ENCODE measurements at regions not wholly inside any gene's neighbourhood (a gene's known extent, or its start where the extent isn't known, plus 50 kb on each side); places are given as distances from the start of the nearest gene placed in this dataset.

DNA sequence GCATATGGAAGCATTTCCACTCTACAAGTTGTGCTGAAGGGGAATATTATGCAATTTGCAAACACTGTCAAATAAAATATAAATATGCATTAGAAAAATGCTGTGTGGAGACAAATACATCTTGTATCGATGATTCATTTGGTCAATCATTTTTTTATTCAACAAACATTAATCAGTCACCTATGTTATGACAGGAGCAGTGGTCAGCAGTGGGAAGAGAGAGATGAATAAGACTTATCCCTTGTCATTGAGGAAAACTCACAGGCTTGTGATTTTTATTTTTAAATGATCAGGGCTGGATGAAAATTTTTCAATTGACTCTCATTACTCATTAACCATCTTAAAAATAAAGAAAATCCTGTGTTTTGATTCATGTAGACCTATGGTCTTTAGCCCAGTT, 574.1 kb downstream of the ACTL7B start (continued):
- TF ChIP-seq, protein P1, sequence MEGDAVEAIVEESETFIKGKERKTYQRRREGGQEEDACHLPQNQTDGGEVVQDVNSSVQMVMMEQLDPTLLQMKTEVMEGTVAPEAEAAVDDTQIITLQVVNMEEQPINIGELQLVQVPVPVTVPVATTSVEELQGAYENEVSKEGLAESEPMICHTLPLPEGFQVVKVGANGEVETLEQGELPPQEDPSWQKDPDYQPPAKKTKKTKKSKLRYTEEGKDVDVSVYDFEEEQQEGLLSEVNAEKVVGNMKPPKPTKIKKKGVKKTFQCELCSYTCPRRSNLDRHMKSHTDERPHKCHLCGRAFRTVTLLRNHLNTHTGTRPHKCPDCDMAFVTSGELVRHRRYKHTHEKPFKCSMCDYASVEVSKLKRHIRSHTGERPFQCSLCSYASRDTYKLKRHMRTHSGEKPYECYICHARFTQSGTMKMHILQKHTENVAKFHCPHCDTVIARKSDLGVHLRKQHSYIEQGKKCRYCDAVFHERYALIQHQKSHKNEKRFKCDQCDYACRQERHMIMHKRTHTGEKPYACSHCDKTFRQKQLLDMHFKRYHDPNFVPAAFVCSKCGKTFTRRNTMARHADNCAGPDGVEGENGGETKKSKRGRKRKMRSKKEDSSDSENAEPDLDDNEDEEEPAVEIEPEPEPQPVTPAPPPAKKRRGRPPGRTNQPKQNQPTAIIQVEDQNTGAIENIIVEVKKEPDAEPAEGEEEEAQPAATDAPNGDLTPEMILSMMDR (conservative IDR thresholded peaks at IDR 0.05; ENCODE audit: low read depth in 2 of 2): no peak
- TF ChIP-seq NANOG (IDR thresholded peaks at IDR 0.05; ENCODE audit: borderline replicate concordance) (no peak), POLR2AphosphoS5 (IDR thresholded peaks at IDR 0.05; ENCODE audit: low read depth) (no peak)
- TF ChIP-seq, protein P2, sequence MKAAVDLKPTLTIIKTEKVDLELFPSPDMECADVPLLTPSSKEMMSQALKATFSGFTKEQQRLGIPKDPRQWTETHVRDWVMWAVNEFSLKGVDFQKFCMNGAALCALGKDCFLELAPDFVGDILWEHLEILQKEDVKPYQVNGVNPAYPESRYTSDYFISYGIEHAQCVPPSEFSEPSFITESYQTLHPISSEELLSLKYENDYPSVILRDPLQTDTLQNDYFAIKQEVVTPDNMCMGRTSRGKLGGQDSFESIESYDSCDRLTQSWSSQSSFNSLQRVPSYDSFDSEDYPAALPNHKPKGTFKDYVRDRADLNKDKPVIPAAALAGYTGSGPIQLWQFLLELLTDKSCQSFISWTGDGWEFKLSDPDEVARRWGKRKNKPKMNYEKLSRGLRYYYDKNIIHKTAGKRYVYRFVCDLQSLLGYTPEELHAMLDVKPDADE (IDR thresholded peaks at IDR 0.05): no peak

DNA sequence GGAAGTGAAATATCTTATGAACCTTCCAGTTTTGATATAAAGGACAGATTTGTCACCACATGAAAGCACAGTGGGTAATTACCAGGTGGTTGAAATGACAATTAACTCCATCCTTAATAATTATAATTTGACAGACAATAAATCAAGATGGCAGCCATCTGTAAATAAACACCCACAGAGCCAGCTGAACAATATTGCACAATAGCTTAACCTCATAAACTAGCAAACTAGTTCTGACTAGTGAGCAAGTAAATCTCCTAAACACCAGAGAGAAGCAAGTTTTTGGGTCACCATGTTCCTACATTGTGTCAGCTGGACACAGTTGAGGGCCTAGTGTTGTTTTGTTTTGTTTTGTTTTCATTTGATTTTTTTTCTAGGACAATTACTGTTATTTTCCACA, 577.4 kb downstream of the ACTL7B start:
- ATAC-seq: no peak
- DNase-seq (ENCODE audit: low spot score): no peak
- H3K36me3 Mint-ChIP-seq (ENCODE audit: low read depth): no peaks in the 10 kb centered on the region
- no peak overlapping the region for H3K4me2 ChIP-seq
- TF ChIP-seq EZH2phosphoT487 (IDR thresholded peaks at IDR 0.05; ENCODE audit: unreplicated experiment) (no peak), CREB1 (CRISPR knock-in tag; IDR thresholded peaks at IDR 0.05; ENCODE audit: low read depth) (no peak), ZNF114 (CRISPR knock-in tag; IDR thresholded peaks at IDR 0.05) (no peak)
- no peaks in the 10 kb centered on the region for H3K36me3 ChIP-seq (ENCODE audit: insufficient read depth)
- no peak overlapping the region for H3K4me3 ChIP-seq
- peaks cover 8% of the 10 kb centered on the region; the same call in 1 of the 2 replicates for H3K9me2 ChIP-seq (ENCODE audit: insufficient read depth)
- no peak overlapping the region for H3K4me3 Mint-ChIP-seq
- no peak overlapping the region for H3K27ac Mint-ChIP-seq
- H3K27me3 Mint-ChIP-seq (ENCODE audit: insufficient read depth, low read depth, poor library complexity): peaks cover 2% of the 10 kb centered on the region
- H2AFZ ChIP-seq: no peak overlapping the region
- H3K9me3 Mint-ChIP-seq: no peaks in the 10 kb centered on the region; the same call in 2 of the 3 replicates
- H3K4me1 Mint-ChIP-seq: no peaks in the 10 kb centered on the region
- H4K20me1 ChIP-seq (replicated peaks; ENCODE audit: insufficient read depth): no peaks in the 10 kb centered on the region
- no peak overlapping the region for H3K27ac ChIP-seq (ENCODE audit: low read depth)
- H3F3A ChIP-seq (replicated peaks; ENCODE audit: low read depth): no peaks in the 10 kb centered on the region
- no peaks in the 10 kb centered on the region for H3K79me2 ChIP-seq (replicated peaks; ENCODE audit: insufficient read depth)
- no peaks in the 10 kb centered on the region for H3K27me3 ChIP-seq (ENCODE audit: insufficient read depth)
- H3K4me1 ChIP-seq (ENCODE audit: insufficient read depth): no peaks in the 10 kb centered on the region

DNA sequence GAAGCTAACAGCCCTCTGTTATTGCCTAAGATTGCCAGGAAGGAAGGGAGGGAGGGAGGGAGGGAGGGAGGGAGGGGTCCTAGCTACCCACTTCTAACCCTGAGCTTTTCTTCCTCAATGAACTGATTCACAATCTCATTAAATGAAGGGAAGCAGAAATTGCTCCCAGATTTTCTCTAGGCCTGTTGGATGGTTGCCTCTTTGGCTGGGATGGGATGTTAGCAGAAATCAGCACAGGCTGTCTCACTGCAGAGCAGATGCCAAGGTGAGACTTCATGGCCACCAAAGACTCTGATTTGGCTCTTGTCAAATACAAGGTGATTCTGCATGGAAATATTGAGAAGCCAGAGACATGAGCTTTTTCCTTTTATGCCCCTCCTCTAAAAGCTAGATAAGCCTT, 578.6 kb downstream of the ACTL7B start:
- ATAC-seq (no peak), DNase-seq (ENCODE audit: low spot score) (no peak)
- peaks cover 8% of the 10 kb centered on the region; the same call in 2 of the 3 replicates for H3K4me1 Mint-ChIP-seq
- no peak overlapping the region for H3K27ac ChIP-seq (ENCODE audit: low read depth)
- H3K4me2 ChIP-seq: no peak overlapping the region
- H3K4me3 ChIP-seq: no peak overlapping the region
- no peaks in the 10 kb centered on the region; the same call in 2 of the 3 replicates for H3K9me3 Mint-ChIP-seq
- H3K36me3 Mint-ChIP-seq (ENCODE audit: low read depth): no peaks in the 10 kb centered on the region
- no peaks in the 10 kb centered on the region for H4K20me1 ChIP-seq (replicated peaks; ENCODE audit: insufficient read depth)
- no peaks in the 10 kb centered on the region for H3K36me3 ChIP-seq (ENCODE audit: insufficient read depth)
- H3K4me3 Mint-ChIP-seq: no peak overlapping the region
- peaks cover 8% of the 10 kb centered on the region; the same call in 1 of the 2 replicates for H3K9me2 ChIP-seq (ENCODE audit: insufficient read depth)
- H3K4me1 ChIP-seq (ENCODE audit: insufficient read depth): peaks cover 7% of the 10 kb centered on the region; the same call in 1 of the 2 replicates
- H3K27ac Mint-ChIP-seq: no peak overlapping the region
- no peaks in the 10 kb centered on the region for H3K27me3 ChIP-seq (ENCODE audit: insufficient read depth)
- no peaks in the 10 kb centered on the region for H3K79me2 ChIP-seq (replicated peaks; ENCODE audit: insufficient read depth)
- peaks cover 3% of the 10 kb centered on the region for H3K27me3 Mint-ChIP-seq (ENCODE audit: insufficient read depth, low read depth, poor library complexity)
- H3F3A ChIP-seq (replicated peaks; ENCODE audit: low read depth): no peaks in the 10 kb centered on the region
- no peak overlapping the region for H2AFZ ChIP-seq
- TF ChIP-seq NANOG (IDR thresholded peaks at IDR 0.05; ENCODE audit: borderline replicate concordance) (no peak), POLR2AphosphoS5 (IDR thresholded peaks at IDR 0.05; ENCODE audit: low read depth) (no peak), CREB1 (CRISPR knock-in tag; IDR thresholded peaks at IDR 0.05; ENCODE audit: low read depth) (no peak), EZH2 (IDR thresholded peaks at IDR 0.05; ENCODE audit: low read depth, unreplicated experiment) (no peak), JUNB (IDR thresholded peaks at IDR 0.05; ENCODE audit: unreplicated experiment) (no peak)
- TF ChIP-seq, protein P2 (IDR thresholded peaks at IDR 0.05): no peak
- TF ChIP-seq, protein P1 (conservative IDR thresholded peaks at IDR 0.05; ENCODE audit: low read depth in 2 of 2): no peak

All from GM23338 (cell line).